ENCODE measurements at regions not wholly inside any gene's neighbourhood (a gene's known extent, or its start where the extent isn't known, plus 50 kb on each side); places are given as distances from the start of the nearest gene placed in this dataset.

- no peak overlapping the region for H3K4me3 ChIP-seq (IDR thresholded peaks at IDR 0.05; ENCODE audit: insufficient read depth, low read depth, low read length)
- H3K9ac ChIP-seq = no peak overlapping the region
- H3K27ac ChIP-seq = no peak overlapping the region
- no peaks in the 10 kb centered on the region for H3K4me1 ChIP-seq (ENCODE audit: low read depth, poor library complexity, severe bottlenecking)
- H3K36me3 ChIP-seq (ENCODE audit: insufficient read depth) = no peaks in the 10 kb centered on the region
- no peak for TF ChIP-seq CTCF (conservative IDR thresholded peaks at IDR 0.05; ENCODE audit: low read depth, low read length)
- H4K20me1 ChIP-seq (ENCODE audit: insufficient read depth) = no peaks in the 10 kb centered on the region
- no peaks in the 10 kb centered on the region for H3K27me3 ChIP-seq (ENCODE audit: insufficient read depth, low read depth)
- no peaks in the 10 kb centered on the region for H3K79me2 ChIP-seq (ENCODE audit: insufficient read depth, low read depth)
- H3K4me2 ChIP-seq = no peak overlapping the region
- H2AFZ ChIP-seq (ENCODE audit: low read depth) = no peak overlapping the region
These were observed 61.6 kb upstream of the TACR1 start for GRCh38 chr2:75260946-75261345.

- H3K27ac ChIP-seq = no peak overlapping the region
- no peak overlapping the region for H3K4me2 ChIP-seq
- no peaks in the 10 kb centered on the region for H3K27me3 ChIP-seq (ENCODE audit: insufficient read depth, low read depth)
- no peak overlapping the region for H3K4me3 ChIP-seq (IDR thresholded peaks at IDR 0.05; ENCODE audit: insufficient read depth, low read depth, low read length)
- no peak overlapping the region for H2AFZ ChIP-seq (ENCODE audit: low read depth)
- H3K4me1 ChIP-seq (ENCODE audit: low read depth, poor library complexity, severe bottlenecking) = no peaks in the 10 kb centered on the region
- no peaks in the 10 kb centered on the region for H3K36me3 ChIP-seq (ENCODE audit: insufficient read depth)
- H3K9ac ChIP-seq = no peak overlapping the region
- no peaks in the 10 kb centered on the region for H4K20me1 ChIP-seq (ENCODE audit: insufficient read depth)
- TF ChIP-seq CTCF (conservative IDR thresholded peaks at IDR 0.05; ENCODE audit: low read depth, low read length) = no peak
- H3K79me2 ChIP-seq (ENCODE audit: insufficient read depth, low read depth) = no peaks in the 10 kb centered on the region
These were observed 59.3 kb upstream of the TACR1 start for GRCh38 chr2:75258620-75259019.

- H3K79me2 ChIP-seq (ENCODE audit: insufficient read depth, low read depth) = no peaks in the 10 kb centered on the region
- no peak overlapping the region for H3K4me2 ChIP-seq
- no peaks in the 10 kb centered on the region for H3K27me3 ChIP-seq (ENCODE audit: insufficient read depth, low read depth)
- no peak overlapping the region for H3K9ac ChIP-seq
- H3K36me3 ChIP-seq (ENCODE audit: insufficient read depth) = no peaks in the 10 kb centered on the region
- H2AFZ ChIP-seq (ENCODE audit: low read depth) = no peak overlapping the region
- no peak for TF ChIP-seq CTCF (conservative IDR thresholded peaks at IDR 0.05; ENCODE audit: low read depth, low read length)
- no peak overlapping the region for H3K4me3 ChIP-seq (IDR thresholded peaks at IDR 0.05; ENCODE audit: insufficient read depth, low read depth, low read length)
- H3K27ac ChIP-seq = no peak overlapping the region
- no peaks in the 10 kb centered on the region for H4K20me1 ChIP-seq (ENCODE audit: insufficient read depth)
- H3K4me1 ChIP-seq (ENCODE audit: low read depth, poor library complexity, severe bottlenecking) = no peaks in the 10 kb centered on the region
These were observed 57.2 kb upstream of the TACR1 start for GRCh38 chr2:75256485-75256884.

GRCh38 chr2:75253526-75253925 lies 54.2 kb upstream of the TACR1 start:
- Histone ChIP-seq H3K27ac (no peak overlapping the region), H3K27me3 (ENCODE audit: insufficient read depth, low read depth) (no peaks in the 10 kb centered on the region), H3K4me2 (no peak overlapping the region), H3K79me2 (ENCODE audit: insufficient read depth, low read depth) (no peaks in the 10 kb centered on the region), H3K4me1 (ENCODE audit: low read depth, poor library complexity, severe bottlenecking) (no peaks in the 10 kb centered on the region), H4K20me1 (ENCODE audit: insufficient read depth) (no peaks in the 10 kb centered on the region), H3K36me3 (ENCODE audit: insufficient read depth) (no peaks in the 10 kb centered on the region), H3K4me3 (IDR thresholded peaks at IDR 0.05; ENCODE audit: insufficient read depth, low read depth, low read length) (no peak overlapping the region), H2AFZ (ENCODE audit: low read depth) (no peak overlapping the region), H3K9ac (no peak overlapping the region)
- no peak for TF ChIP-seq CTCF (conservative IDR thresholded peaks at IDR 0.05; ENCODE audit: low read depth, low read length)

- Histone ChIP-seq H4K20me1 (ENCODE audit: insufficient read depth) (no peaks in the 10 kb centered on the region), H3K4me1 (ENCODE audit: low read depth, poor library complexity, severe bottlenecking) (no peaks in the 10 kb centered on the region), H3K79me2 (ENCODE audit: insufficient read depth, low read depth) (no peaks in the 10 kb centered on the region), H3K36me3 (ENCODE audit: insufficient read depth) (no peaks in the 10 kb centered on the region), H3K4me3 (IDR thresholded peaks at IDR 0.05; ENCODE audit: insufficient read depth, low read depth, low read length) (no peak overlapping the region), H2AFZ (ENCODE audit: low read depth) (no peak overlapping the region), H3K9ac (no peak overlapping the region), H3K27ac (no peak overlapping the region), H3K4me2 (no peak overlapping the region), H3K27me3 (ENCODE audit: insufficient read depth, low read depth) (no peaks in the 10 kb centered on the region)
- TF ChIP-seq CTCF (conservative IDR thresholded peaks at IDR 0.05; ENCODE audit: low read depth, low read length) = no peak
These were observed 52.6 kb upstream of the TACR1 start for GRCh38 chr2:75251896-75252295.

All from KMS-11 (cell line).